ENCODE measurements at regions not wholly inside any gene's neighbourhood (a gene's known extent, or its start where the extent isn't known, plus 50 kb on each side); places are given as distances from the start of the nearest gene placed in this dataset.

- H3K36me3 ChIP-seq, result no peaks in the 10 kb centered on the region
- H3K27ac ChIP-seq, result no peak overlapping the region
- DNase-seq (ENCODE audit: low spot score), result no peak
- no peaks in the 10 kb centered on the region for H3K4me1 ChIP-seq (ENCODE audit: control insufficient read depth in 1 of 2, low read depth in 2 of 2)
- H3K4me3 ChIP-seq, result no peak overlapping the region
- TF ChIP-seq CTCF (IDR thresholded peaks at IDR 0.05), result no peak
- no peaks in the 10 kb centered on the region for H3K27me3 ChIP-seq (replicated peaks; ENCODE audit: insufficient read depth)
- no peak for ATAC-seq (ENCODE audit: insufficient number of reproducible peaks, low FRiP score, low read depth)
- H3K9me3 ChIP-seq, result no peaks in the 10 kb centered on the region
Measured at GRCh38 chr12:102690253-102690652, 209.9 kb upstream of the IGF1 start.

GRCh38 chr12:102689701-102690100, 209.3 kb upstream of the IGF1 start:
- no peak overlapping the region for H3K27ac ChIP-seq
- no peaks in the 10 kb centered on the region for H3K27me3 ChIP-seq (replicated peaks; ENCODE audit: insufficient read depth)
- DNase-seq (ENCODE audit: low spot score) (no peak), ATAC-seq (ENCODE audit: insufficient number of reproducible peaks, low FRiP score, low read depth) (no peak)
- no peak for TF ChIP-seq CTCF (IDR thresholded peaks at IDR 0.05)
- H3K36me3 ChIP-seq, result no peaks in the 10 kb centered on the region
- H3K9me3 ChIP-seq, result no peaks in the 10 kb centered on the region
- no peaks in the 10 kb centered on the region for H3K4me1 ChIP-seq (ENCODE audit: control insufficient read depth in 1 of 2, low read depth in 2 of 2)
- no peak overlapping the region for H3K4me3 ChIP-seq

GRCh38 chr12:102687523-102687922, 207.2 kb upstream of the IGF1 start:
- Histone ChIP-seq H3K27me3 (replicated peaks; ENCODE audit: insufficient read depth) (no peaks in the 10 kb centered on the region), H3K4me1 (ENCODE audit: control insufficient read depth in 1 of 2, low read depth in 2 of 2) (no peaks in the 10 kb centered on the region), H3K36me3 (no peaks in the 10 kb centered on the region), H3K9me3 (no peaks in the 10 kb centered on the region), H3K27ac (no peak overlapping the region), H3K4me3 (no peak overlapping the region)
- TF ChIP-seq CTCF (IDR thresholded peaks at IDR 0.05), result no peak
- ATAC-seq (ENCODE audit: insufficient number of reproducible peaks, low FRiP score, low read depth) (no peak), DNase-seq (ENCODE audit: low spot score) (no peak)

GRCh38 chr12:102685841-102686240, 205.5 kb upstream of the IGF1 start:
- Histone ChIP-seq H3K4me1 (ENCODE audit: control insufficient read depth in 1 of 2, low read depth in 2 of 2) (no peaks in the 10 kb centered on the region), H3K4me3 (no peak overlapping the region), H3K36me3 (no peaks in the 10 kb centered on the region), H3K27me3 (replicated peaks; ENCODE audit: insufficient read depth) (no peaks in the 10 kb centered on the region), H3K9me3 (no peaks in the 10 kb centered on the region), H3K27ac (no peak overlapping the region)
- no peak for ATAC-seq (ENCODE audit: insufficient number of reproducible peaks, low FRiP score, low read depth)
- TF ChIP-seq CTCF (IDR thresholded peaks at IDR 0.05), result no peak
- no peak for DNase-seq (ENCODE audit: low spot score)

DNA sequence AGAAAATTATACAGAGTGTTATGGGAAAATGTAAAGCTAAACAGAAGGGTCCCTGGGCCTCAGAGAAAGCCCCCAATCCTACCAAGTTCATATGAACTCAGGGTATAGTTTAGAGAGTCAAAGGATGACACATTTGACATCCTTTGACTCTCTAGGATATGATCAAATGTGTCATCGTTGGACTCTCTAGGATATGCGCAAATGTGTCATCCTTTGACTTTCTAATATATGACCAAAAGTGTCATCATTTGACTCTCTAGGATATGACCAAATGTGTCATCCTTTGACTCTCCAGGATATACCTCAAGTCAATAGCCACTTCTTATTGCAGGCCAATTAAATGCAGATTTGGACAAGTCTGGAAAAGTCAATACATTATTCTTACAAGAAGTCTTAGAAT, 204.8 kb upstream of the IGF1 start:
- no peak for TF ChIP-seq CTCF (IDR thresholded peaks at IDR 0.05)
- Histone ChIP-seq H3K4me3 (no peak overlapping the region), H3K4me1 (ENCODE audit: control insufficient read depth in 1 of 2, low read depth in 2 of 2) (no peaks in the 10 kb centered on the region), H3K27ac (no peak overlapping the region), H3K9me3 (no peaks in the 10 kb centered on the region), H3K27me3 (replicated peaks; ENCODE audit: insufficient read depth) (no peaks in the 10 kb centered on the region), H3K36me3 (no peaks in the 10 kb centered on the region)
- ATAC-seq (ENCODE audit: insufficient number of reproducible peaks, low FRiP score, low read depth) (no peak), DNase-seq (ENCODE audit: low spot score) (no peak)

All from thoracic aorta (tissue), 2 donors.